K562 (cell line): ENCODE measurements at regions not wholly inside any gene's neighbourhood (a gene's known extent, or its start where the extent isn't known, plus 50 kb on each side); places are given as distances from the start of the nearest gene placed in this dataset.
A peak's percentile ranks its signal among the peaks of the same experiment; 100 is the strongest.

ENCODE experiments used
- ATAC-seq: fragments of 200-7000 bp; cut with Tn5 transposase; 3 replicates; pipeline ENCODE4 v1.9.1; 2020; ENCODE audit warnings: moderate library complexity
- BruUV-seq: library from RNA; stranded (reverse); fragments of 400-500 nt; replicated peaks from 2 replicates; lab custom pipeline; 2021; lab: Mats Ljungman, UMichigan
- CTCF ChIA-PET: fragments of 300-600 bp; formaldehyde crosslinking; extraction: SDS; loops from one replicate; lab custom pipeline; 2021; ENCODE audit warnings: low intra/inter-chr PET ratio; lab: Yijun Ruan, JAX
- POLR2A ChIA-PET: fragments of 300-600, 350-650 bp; sonication (Branson Sonifier 250); formaldehyde crosslinking; extraction: SDS; loops from one replicate; lab custom pipeline; 2021; ENCODE audit warnings: antibody characterized with exemption, inconsistent platforms; lab: Yijun Ruan, JAX
- DNase-seq, 4 experiments: peaks; one replicate each; pipeline versions ENCODE4 v3.0.0 to v3.0.0-alpha.2; 2011 to 2018; ENCODE audit warnings: low spot score in 3 of 4, mixed read lengths in 3 of 4; ENCODE audit errors: extremely low read depth in 1 of 4
- FAIRE-seq: peaks from 2 replicates; lab custom pipeline; 2011; peaks lifted over from hg19 to GRCh38; lab: Jason Lieb, UNC
- H2AFZ ChIP-seq: 2 replicates; pipeline ENCODE4 v1.6.0; 2011; ENCODE audit warnings: low read depth, low read length, control low read depth, inconsistent platforms
- H3K27ac ChIP-seq: fragments of 200-600 bp; 3 replicates; pipeline ENCODE4 v1.8.0; 2011; ENCODE audit warnings: low read depth, mild to moderate bottlenecking, control low read depth, inconsistent platforms, low read length, moderate library complexity, mixed read lengths; ENCODE audit errors: extremely low read depth
- H3K27me3 ChIP-seq, 2 experiments: fragments of 300-600 bp in 1 of 2; 2 replicates in 1 of 2; 3 replicates in 1 of 2; pipeline versions ENCODE4 v1.6.0 to v1.8.0; 2011; ENCODE audit warnings: inconsistent platforms in 2 of 2, low read length in 2 of 2, mild to moderate bottlenecking in 1 of 2, mixed read lengths in 1 of 2, moderate library complexity in 1 of 2; ENCODE audit not compliant: control insufficient read depth in 2 of 2, insufficient read depth in 2 of 2
- H3K36me3 ChIP-seq: fragments of 300-600 bp; 3 replicates; pipeline ENCODE4 v1.8.0; 2011; ENCODE audit warnings: mild to moderate bottlenecking, low read length, inconsistent platforms; ENCODE audit not compliant: control insufficient read depth, insufficient read depth
- H3K4me1 ChIP-seq, 2 experiments: fragments of 200-600 bp in 1 of 2; replicated peaks in 1 of 2; 2 replicates in 1 of 2; 3 replicates in 1 of 2; pipeline versions ENCODE4 v1.5.1 to v1.8.0; 2011; ENCODE audit warnings: inconsistent platforms in 2 of 2, low read length in 2 of 2, mild to moderate bottlenecking in 1 of 2, mixed read lengths in 1 of 2, moderate library complexity in 1 of 2; ENCODE audit not compliant: control insufficient read depth in 2 of 2, insufficient read depth in 2 of 2
- H3K4me2 ChIP-seq: 2 replicates; pipeline ENCODE4 v1.6.1; 2011; ENCODE audit warnings: low read length, control low read depth, inconsistent platforms, mixed read lengths; ENCODE audit not compliant: insufficient read depth
- H3K4me3 ChIP-seq: fragments of 200-600 bp; sonication (generic), shearing (Covaris generic); 2 replicates; pipeline ENCODE4 v1.5.1; 2016; ENCODE audit warnings: control low read depth, inconsistent platforms
- H3K79me2 ChIP-seq: fragments of 200-600 bp; 3 replicates; pipeline ENCODE4 v1.8.0; 2011; ENCODE audit warnings: low read length, inconsistent platforms; ENCODE audit not compliant: control insufficient read depth, insufficient read depth
- H3K9ac ChIP-seq, 2 experiments: 2 replicates each; pipeline versions ENCODE4 v1.6.0 to v1.6.1; 2011; ENCODE audit warnings: low read depth in 2 of 2, low read length in 2 of 2, control low read depth in 1 of 2, inconsistent platforms in 1 of 2, mild to moderate bottlenecking in 1 of 2, mixed read lengths in 1 of 2; ENCODE audit not compliant: insufficient read depth in 1 of 2
- H3K9me1 ChIP-seq: one replicate; pipeline ENCODE4 v1.6.0; 2011; ENCODE audit warnings: inconsistent platforms, mild to moderate bottlenecking, low read length, moderate library complexity; ENCODE audit not compliant: control insufficient read depth, insufficient read depth
- H3K9me3 ChIP-seq: replicated peaks from 2 replicates; pipeline ENCODE4 v1.5.1; 2011; ENCODE audit warnings: low read depth, low read length, inconsistent platforms; ENCODE audit not compliant: control insufficient read depth, insufficient read depth
- H4K20me1 ChIP-seq: replicated peaks from 2 replicates; pipeline ENCODE4 v1.6.1; 2011; ENCODE audit warnings: low read length, inconsistent platforms, mixed read lengths; ENCODE audit not compliant: control insufficient read depth, insufficient read depth
- CAMTA2 ChIP-seq: fragments of 250-450 bp; sonication (Bioruptor Pico); conservative IDR thresholded peaks from 2 replicates; pipeline ENCODE4 v1.5.1; 2022
- DPF2 ChIP-seq: fragments of 450-650 bp; IDR thresholded peaks from 2 replicates; pipeline ENCODE4 v1.6.1; 2016
- FOSL1 ChIP-seq: fragments of 200-800 bp; sonication (Bioruptor generic); conservative IDR thresholded peaks from 2 replicates; pipeline ENCODE4 v1.6.1; 2016; ENCODE audit warnings: missing genetic modification characterization, missing compliant biosample characterization
- ZNF408 ChIP-seq: fragments of 250-450 bp; sonication (Bioruptor Pico); IDR thresholded peaks from 2 replicates; pipeline ENCODE4 v1.4.0; 2020; ENCODE audit warnings: low read depth, mild to moderate bottlenecking, moderate library complexity
- whole genome bisulfite sequencing: fragments of 100-300 bp; shearing (Covaris generic); methylation state at CpG from one replicate; pipeline ENCODE4 v1.1.6; 2016; ENCODE audit warnings: low coverage, mixed read lengths; ENCODE audit not compliant: insufficient coverage; ENCODE audit errors: missing lambda C conversion rate; 5-methylcytosine and 5-hydroxymethylcytosine counted together
- in situ Hi-C: fragments of 300-500 bp; cut with MboI; formaldehyde crosslinking; loops from 4 replicates; pipeline ENCODE4 v1.15.0; 2018; ENCODE audit warnings: inconsistent platforms, mixed read lengths
- intact Hi-C: fragments of 100-400 bp; cut with micrococcal nuclease; formaldehyde crosslinking; loops from 2 replicates; pipeline ENCODE4 v1.14.2; 2022
- TF ChIP-seq, protein P1 (sequence below): fragments of 450-650 bp; formaldehyde crosslinking; IDR thresholded peaks from 2 replicates; pipeline ENCODE4 v1.4.0; 2020; ENCODE audit warnings: mild to moderate bottlenecking, moderate library complexity
- TF ChIP-seq, protein P2 (sequence below): sonication (generic); formaldehyde crosslinking; IDR thresholded peaks from 2 replicates; pipeline ENCODE4 v1.8.1; 2023; ENCODE audit warnings: missing genetic modification reagents, mild to moderate bottlenecking, borderline replicate concordance
- TF ChIP-seq, protein P3 (sequence below): fragments of 450-650 bp; IDR thresholded peaks from 2 replicates; pipeline ENCODE4 v1.6.1; 2017; ENCODE audit warnings: mild to moderate bottlenecking, moderate library complexity

DNA sequence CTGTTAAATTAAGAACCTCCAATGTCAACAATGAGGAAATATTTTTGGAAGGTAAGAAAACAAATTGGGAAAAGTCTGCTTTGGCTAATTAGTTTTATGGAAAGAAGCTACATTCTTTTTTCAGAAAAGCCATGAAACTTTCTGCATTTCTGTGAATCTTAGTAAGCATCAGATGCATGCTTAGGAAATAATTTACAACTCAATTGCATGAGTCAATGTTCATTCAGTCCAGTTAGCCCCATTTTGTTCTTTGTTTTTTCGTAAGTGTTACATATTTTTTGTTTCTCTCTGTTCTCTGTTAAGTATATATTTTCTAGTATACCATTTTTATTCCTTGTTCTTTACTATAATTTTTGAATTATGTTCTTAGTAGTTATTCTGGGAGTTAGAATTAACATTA, 195.2 kb upstream of the KIF2B start:
- H3K36me3 ChIP-seq, result no peaks in the 10 kb centered on the region
- H4K20me1 ChIP-seq, result no peaks in the 10 kb centered on the region
- ChIA-PET CTCF (no interaction called here), POLR2A (no interaction called here)
- H3K9ac ChIP-seq, result no peak overlapping the region
- peak; percentile 82 for TF ChIP-seq FOSL1
- TF ChIP-seq, protein P1, sequence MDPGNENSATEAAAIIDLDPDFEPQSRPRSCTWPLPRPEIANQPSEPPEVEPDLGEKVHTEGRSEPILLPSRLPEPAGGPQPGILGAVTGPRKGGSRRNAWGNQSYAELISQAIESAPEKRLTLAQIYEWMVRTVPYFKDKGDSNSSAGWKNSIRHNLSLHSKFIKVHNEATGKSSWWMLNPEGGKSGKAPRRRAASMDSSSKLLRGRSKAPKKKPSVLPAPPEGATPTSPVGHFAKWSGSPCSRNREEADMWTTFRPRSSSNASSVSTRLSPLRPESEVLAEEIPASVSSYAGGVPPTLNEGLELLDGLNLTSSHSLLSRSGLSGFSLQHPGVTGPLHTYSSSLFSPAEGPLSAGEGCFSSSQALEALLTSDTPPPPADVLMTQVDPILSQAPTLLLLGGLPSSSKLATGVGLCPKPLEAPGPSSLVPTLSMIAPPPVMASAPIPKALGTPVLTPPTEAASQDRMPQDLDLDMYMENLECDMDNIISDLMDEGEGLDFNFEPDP (CRISPR knock-in tag), result no peak
- H3K9me3 ChIP-seq, result no peaks in the 10 kb centered on the region
- intact Hi-C loops (no loop called here), in situ Hi-C loops (no loop called here)
- 28% methylated on average over 1 of the region's 1 CpG for WGBS
- no peak overlapping the region for H3K4me2 ChIP-seq
- no peaks in the 10 kb centered on the region for H3K9me1 ChIP-seq
- no peak overlapping the region for H2AFZ ChIP-seq
- DNase-seq (no peak), ATAC-seq (no peak), FAIRE-seq (no peak)
- H3K27ac ChIP-seq, result no peak overlapping the region
- no peaks in the 10 kb centered on the region for H3K27me3 ChIP-seq
- no peaks in the 10 kb centered on the region for H3K79me2 ChIP-seq
- BruUV-seq, result no TSS peak
- H3K4me3 ChIP-seq, result no peak overlapping the region
- H3K4me1 ChIP-seq, result no peaks in the 10 kb centered on the region; a peak in 3 of 5 replicates

DNA sequence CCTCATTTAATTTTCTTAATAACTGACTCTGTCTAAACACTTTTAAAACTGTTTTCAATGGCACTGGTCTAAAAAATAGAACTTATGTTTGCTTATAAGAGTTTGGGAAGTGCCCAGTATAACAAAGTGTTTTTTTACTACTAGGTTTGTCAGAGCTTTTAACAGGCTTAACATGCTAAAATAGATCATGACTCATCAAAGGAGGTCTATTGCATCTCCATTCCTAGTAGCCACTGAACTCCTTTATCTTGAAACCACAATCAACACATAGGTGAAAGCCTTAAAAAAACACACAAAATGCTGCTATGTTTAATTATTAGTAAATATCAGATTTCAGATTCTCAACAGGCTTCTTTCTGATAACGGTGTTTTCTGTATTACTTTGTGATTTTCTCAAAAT, 196.4 kb upstream of the KIF2B start:
- Histone ChIP-seq H3K9me1 (no peaks in the 10 kb centered on the region), H4K20me1 (no peaks in the 10 kb centered on the region), H3K36me3 (no peaks in the 10 kb centered on the region), H3K4me1 (no peaks in the 10 kb centered on the region; a peak in 3 of 5 replicates), H3K9me3 (no peaks in the 10 kb centered on the region), H3K27me3 (no peaks in the 10 kb centered on the region), H3K27ac (peak overlapping the region; percentile 19; the same call in 1 of the 3 replicates), H3K4me2 (no peak overlapping the region), H3K79me2 (no peaks in the 10 kb centered on the region), H3K9ac (0 out of 4 replicates have a peak overlapping the region, but pooled peaks of 1 of the 2 experiments have one; percentile 1), H2AFZ (no peak overlapping the region), H3K4me3 (no peak overlapping the region)
- CTCF ChIA-PET, result no interaction called here
- FAIRE-seq (peak; percentile 85), DNase-seq (peak; percentile 23 to 48 (median 33)), ATAC-seq (peak; percentile 79; the same call in 2 of the 3 replicates)
- in situ Hi-C loops, result no loop called here
- 0% methylated on average over 1 of the region's 1 CpG for WGBS
- BruUV-seq, result no TSS peak
- POLR2A ChIA-PET, result interaction anchor here (0.6 kb wide), 1 partner anchor 35 kb away, joined by 3 read pairs; no protein-coding TSS in a partner anchor
- intact Hi-C loops, result no loop called here
- TF ChIP-seq, protein P2, sequence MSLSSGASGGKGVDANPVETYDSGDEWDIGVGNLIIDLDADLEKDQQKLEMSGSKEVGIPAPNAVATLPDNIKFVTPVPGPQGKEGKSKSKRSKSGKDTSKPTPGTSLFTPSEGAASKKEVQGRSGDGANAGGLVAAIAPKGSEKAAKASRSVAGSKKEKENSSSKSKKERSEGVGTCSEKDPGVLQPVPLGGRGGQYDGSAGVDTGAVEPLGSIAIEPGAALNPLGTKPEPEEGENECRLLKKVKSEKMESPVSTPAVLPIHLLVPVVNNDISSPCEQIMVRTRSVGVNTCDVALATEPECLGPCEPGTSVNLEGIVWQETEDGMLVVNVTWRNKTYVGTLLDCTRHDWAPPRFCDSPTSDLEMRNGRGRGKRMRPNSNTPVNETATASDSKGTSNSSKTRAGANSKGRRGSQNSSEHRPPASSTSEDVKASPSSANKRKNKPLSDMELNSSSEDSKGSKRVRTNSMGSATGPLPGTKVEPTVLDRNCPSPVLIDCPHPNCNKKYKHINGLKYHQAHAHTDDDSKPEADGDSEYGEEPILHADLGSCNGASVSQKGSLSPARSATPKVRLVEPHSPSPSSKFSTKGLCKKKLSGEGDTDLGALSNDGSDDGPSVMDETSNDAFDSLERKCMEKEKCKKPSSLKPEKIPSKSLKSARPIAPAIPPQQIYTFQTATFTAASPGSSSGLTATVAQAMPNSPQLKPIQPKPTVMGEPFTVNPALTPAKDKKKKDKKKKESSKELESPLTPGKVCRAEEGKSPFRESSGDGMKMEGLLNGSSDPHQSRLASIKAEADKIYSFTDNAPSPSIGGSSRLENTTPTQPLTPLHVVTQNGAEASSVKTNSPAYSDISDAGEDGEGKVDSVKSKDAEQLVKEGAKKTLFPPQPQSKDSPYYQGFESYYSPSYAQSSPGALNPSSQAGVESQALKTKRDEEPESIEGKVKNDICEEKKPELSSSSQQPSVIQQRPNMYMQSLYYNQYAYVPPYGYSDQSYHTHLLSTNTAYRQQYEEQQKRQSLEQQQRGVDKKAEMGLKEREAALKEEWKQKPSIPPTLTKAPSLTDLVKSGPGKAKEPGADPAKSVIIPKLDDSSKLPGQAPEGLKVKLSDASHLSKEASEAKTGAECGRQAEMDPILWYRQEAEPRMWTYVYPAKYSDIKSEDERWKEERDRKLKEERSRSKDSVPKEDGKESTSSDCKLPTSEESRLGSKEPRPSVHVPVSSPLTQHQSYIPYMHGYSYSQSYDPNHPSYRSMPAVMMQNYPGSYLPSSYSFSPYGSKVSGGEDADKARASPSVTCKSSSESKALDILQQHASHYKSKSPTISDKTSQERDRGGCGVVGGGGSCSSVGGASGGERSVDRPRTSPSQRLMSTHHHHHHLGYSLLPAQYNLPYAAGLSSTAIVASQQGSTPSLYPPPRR, result no peak
- TF ChIP-seq ZNF408 (CRISPR knock-in tag), result no peak
- TF ChIP-seq CAMTA2 (CRISPR knock-in tag), result no peak
- peak; percentile 73 for TF ChIP-seq DPF2
- TF ChIP-seq, protein P3, sequence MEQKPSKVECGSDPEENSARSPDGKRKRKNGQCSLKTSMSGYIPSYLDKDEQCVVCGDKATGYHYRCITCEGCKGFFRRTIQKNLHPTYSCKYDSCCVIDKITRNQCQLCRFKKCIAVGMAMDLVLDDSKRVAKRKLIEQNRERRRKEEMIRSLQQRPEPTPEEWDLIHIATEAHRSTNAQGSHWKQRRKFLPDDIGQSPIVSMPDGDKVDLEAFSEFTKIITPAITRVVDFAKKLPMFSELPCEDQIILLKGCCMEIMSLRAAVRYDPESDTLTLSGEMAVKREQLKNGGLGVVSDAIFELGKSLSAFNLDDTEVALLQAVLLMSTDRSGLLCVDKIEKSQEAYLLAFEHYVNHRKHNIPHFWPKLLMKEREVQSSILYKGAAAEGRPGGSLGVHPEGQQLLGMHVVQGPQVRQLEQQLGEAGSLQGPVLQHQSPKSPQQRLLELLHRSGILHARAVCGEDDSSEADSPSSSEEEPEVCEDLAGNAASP, result no peak
